WTC11 (cell line): ENCODE measurements at regions not wholly inside any gene's neighbourhood (a gene's known extent, or its start where the extent isn't known, plus 50 kb on each side); places are given as distances from the start of the nearest gene placed in this dataset.

ENCODE experiments used
- ATAC-seq: fragments of 200-7000 bp; cut with Tn5 transposase; 2 replicates; pipeline ENCODE4 v1.10.0; 2021; ENCODE audit warnings: mild to moderate bottlenecking, moderate library complexity
- CTCF ChIA-PET: fragments of 300-600 bp; sonication (Branson Sonifier 250); formaldehyde crosslinking; loops from one replicate; lab custom pipeline; 2021; ENCODE audit warnings: antibody characterized with exemption; lab: Charles Lee
- POLR2A ChIA-PET: fragments of 350-600 bp; sonication (Branson Sonifier 250); formaldehyde crosslinking; loops from one replicate; lab custom pipeline; 2021; ENCODE audit warnings: antibody characterized with exemption; lab: Charles Lee
- DNase-seq: peaks from one replicate; pipeline ENCODE4 v3.0.0; 2021; ENCODE audit warnings: low spot score
- H3K27ac Mint-ChIP-seq: 2 replicates; pipeline ENCODE4 v1.8.0; 2021; ENCODE audit warnings: mixed read lengths
- H3K27me3 Mint-ChIP-seq: 2 replicates; pipeline ENCODE4 v1.8.0; 2021; ENCODE audit warnings: low read depth, mild to moderate bottlenecking, moderate library complexity, mixed read lengths
- H3K36me3 Mint-ChIP-seq: 2 replicates; pipeline ENCODE4 v1.8.0; 2021; ENCODE audit warnings: mixed read lengths
- H3K4me1 Mint-ChIP-seq: 2 replicates; pipeline ENCODE4 v1.8.0; 2022; ENCODE audit warnings: mixed read lengths
- H3K4me3 Mint-ChIP-seq: 2 replicates; pipeline ENCODE4 v1.8.0; 2021; ENCODE audit warnings: mild to moderate bottlenecking, moderate library complexity, mixed read lengths
- H3K9me3 Mint-ChIP-seq: 2 replicates; pipeline ENCODE4 v1.8.0; 2021; ENCODE audit warnings: mixed read lengths
- ATF1 ChIP-seq: sonication (generic); formaldehyde crosslinking; IDR thresholded peaks from 2 replicates; pipeline ENCODE4 v1.8.1; 2023; ENCODE audit warnings: mild to moderate bottlenecking, moderate library complexity, missing genetic modification reagents
- CDX4 ChIP-seq: fragments of 250-450 bp; sonication (Bioruptor Pico); IDR thresholded peaks from 2 replicates; pipeline ENCODE4 v1.9.0; 2021; ENCODE audit warnings: moderate library complexity, mild to moderate bottlenecking, inconsistent platforms, borderline replicate concordance
- ESRRA ChIP-seq: sonication (generic); formaldehyde crosslinking; IDR thresholded peaks from 2 replicates; pipeline ENCODE4 v1.8.1; 2022; ENCODE audit warnings: mild to moderate bottlenecking, missing genetic modification reagents, borderline replicate concordance
- FOXK1 ChIP-seq: sonication (generic); formaldehyde crosslinking; IDR thresholded peaks from 2 replicates; pipeline ENCODE4 v1.8.0; 2022; ENCODE audit warnings: mild to moderate bottlenecking, moderate library complexity, missing genetic modification reagents
- FOXP1 ChIP-seq: sonication (generic); formaldehyde crosslinking; IDR thresholded peaks from 2 replicates; pipeline ENCODE4 v1.8.0; 2022; ENCODE audit warnings: missing genetic modification reagents, mild to moderate bottlenecking, moderate library complexity, borderline replicate concordance
- GABPB1 ChIP-seq: sonication (generic); formaldehyde crosslinking; IDR thresholded peaks from 2 replicates; pipeline ENCODE4 v1.8.1; 2023; ENCODE audit warnings: mild to moderate bottlenecking, missing genetic modification reagents
- GTF2I ChIP-seq: fragments of 250-450 bp; sonication (Bioruptor Pico); conservative IDR thresholded peaks from 2 replicates; pipeline ENCODE4 v1.4.0; 2021; ENCODE audit warnings: mild to moderate bottlenecking
- MXD4 ChIP-seq: fragments of 250-450 bp; sonication (Bioruptor Pico); IDR thresholded peaks from 2 replicates; pipeline ENCODE4 v1.8.0; 2021; ENCODE audit warnings: mild to moderate bottlenecking, moderate library complexity, borderline replicate concordance
- MYBL2 ChIP-seq: sonication (generic); formaldehyde crosslinking; IDR thresholded peaks from 2 replicates; pipeline ENCODE4 v1.8.1; 2023; ENCODE audit warnings: mild to moderate bottlenecking, moderate library complexity, missing genetic modification reagents
- NFYB ChIP-seq: sonication (generic); formaldehyde crosslinking; conservative IDR thresholded peaks from 2 replicates; pipeline ENCODE4 v1.8.0; 2022; ENCODE audit warnings: low read depth, missing genetic modification reagents
- NR1H2 ChIP-seq: sonication (generic); formaldehyde crosslinking; IDR thresholded peaks from 2 replicates; pipeline ENCODE4 v1.9.0; 2021; ENCODE audit warnings: mild to moderate bottlenecking, moderate library complexity, missing genetic modification reagents
- NR2C2 ChIP-seq: sonication (generic); formaldehyde crosslinking; IDR thresholded peaks from 2 replicates; pipeline ENCODE4 v1.8.0; 2022; ENCODE audit warnings: mild to moderate bottlenecking, missing genetic modification reagents
- NR3C1 ChIP-seq: sonication (generic); formaldehyde crosslinking; conservative IDR thresholded peaks from 2 replicates; pipeline ENCODE4 v1.8.1; 2023; ENCODE audit warnings: low read depth, mild to moderate bottlenecking, missing genetic modification reagents
- RELA ChIP-seq: sonication (generic); formaldehyde crosslinking; IDR thresholded peaks from 2 replicates; pipeline ENCODE4 v1.8.1; 2022; ENCODE audit warnings: missing genetic modification reagents, mild to moderate bottlenecking, borderline replicate concordance
- SMAD3 ChIP-seq: sonication (generic); formaldehyde crosslinking; IDR thresholded peaks from 2 replicates; pipeline ENCODE4 v1.8.0; 2022; ENCODE audit warnings: missing genetic modification reagents, mild to moderate bottlenecking, borderline replicate concordance
- SMAD4 ChIP-seq: sonication (generic); formaldehyde crosslinking; IDR thresholded peaks from 2 replicates; pipeline ENCODE4 v1.8.0; 2022; ENCODE audit warnings: mild to moderate bottlenecking, missing genetic modification reagents
- SP1 ChIP-seq: sonication (generic); formaldehyde crosslinking; conservative IDR thresholded peaks from 2 replicates; pipeline ENCODE4 v1.8.1; 2022; ENCODE audit warnings: missing genetic modification reagents
- STAT6 ChIP-seq: sonication (generic); formaldehyde crosslinking; conservative IDR thresholded peaks from 2 replicates; pipeline ENCODE4 v1.8.1; 2023; ENCODE audit warnings: mild to moderate bottlenecking, low read depth, missing genetic modification reagents, moderate library complexity
- TCF7 ChIP-seq: sonication (generic); formaldehyde crosslinking; IDR thresholded peaks from 2 replicates; pipeline ENCODE4 v1.8.0; 2022; ENCODE audit warnings: mild to moderate bottlenecking, low read depth, missing genetic modification reagents, moderate library complexity
- TEAD1 ChIP-seq: sonication (generic); formaldehyde crosslinking; IDR thresholded peaks from 2 replicates; pipeline ENCODE4 v1.8.0; 2022; ENCODE audit warnings: mild to moderate bottlenecking, missing genetic modification reagents
- ZNF219 ChIP-seq: sonication (generic); formaldehyde crosslinking; IDR thresholded peaks from 2 replicates; pipeline ENCODE4 v1.8.0; 2023; ENCODE audit warnings: missing genetic modification reagents, mild to moderate bottlenecking, borderline replicate concordance
- ZNF232 ChIP-seq: sonication (generic); formaldehyde crosslinking; IDR thresholded peaks from 2 replicates; pipeline ENCODE4 v1.8.0; 2022; ENCODE audit warnings: mild to moderate bottlenecking, missing genetic modification reagents
- ZNF263 ChIP-seq: sonication (generic); formaldehyde crosslinking; IDR thresholded peaks from 2 replicates; pipeline ENCODE4 v1.8.1; 2022; ENCODE audit warnings: low read depth, mild to moderate bottlenecking, moderate library complexity, missing genetic modification reagents
- TF ChIP-seq, protein P1 (sequence below): sonication (generic); formaldehyde crosslinking; IDR thresholded peaks from 2 replicates; pipeline ENCODE4 v1.8.0; 2022; ENCODE audit warnings: mild to moderate bottlenecking, missing genetic modification reagents
- TF ChIP-seq, protein P2 (sequence below): sonication (generic); formaldehyde crosslinking; IDR thresholded peaks from 2 replicates; pipeline ENCODE4 v1.8.1; 2022; ENCODE audit warnings: low read depth, missing genetic modification reagents, borderline replicate concordance
- TF ChIP-seq, protein P3 (sequence below): sonication (generic); formaldehyde crosslinking; IDR thresholded peaks from 2 replicates; pipeline ENCODE4 v1.8.1; 2022; ENCODE audit warnings: low read depth, mild to moderate bottlenecking, moderate library complexity, missing genetic modification reagents, borderline replicate concordance

DNA sequence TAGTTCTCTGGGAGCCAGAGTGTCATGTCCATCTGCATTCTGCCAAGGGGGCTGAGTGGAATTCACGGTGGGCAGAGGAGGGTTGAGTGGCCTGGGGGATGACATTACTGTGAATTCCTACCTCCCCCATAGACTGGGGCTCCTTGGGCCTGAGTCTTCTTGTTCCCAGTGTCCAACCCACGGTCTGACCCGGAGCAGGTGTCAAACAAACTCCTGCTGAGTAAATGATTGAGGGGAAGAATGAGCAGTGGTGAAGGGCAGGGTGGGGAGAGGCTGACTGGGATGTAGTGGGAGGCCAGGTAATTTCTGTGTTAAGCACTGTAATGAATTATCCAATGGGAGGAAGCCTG is 597.6 kb downstream of the MATN1 start:
- Mint-ChIP-seq H3K4me3 (no peak overlapping the region), H3K4me1 (peaks cover 3% of the 10 kb centered on the region; the same call in 1 of the 2 replicates), H3K36me3 (no peaks in the 10 kb centered on the region), H3K9me3 (peaks cover 13% of the 10 kb centered on the region; the same call in 1 of the 2 replicates)
- ChIA-PET CTCF (no interaction called here), POLR2A (no interaction called here)
- no peak for DNase-seq
- no peak for TF ChIP-seq GTF2I (CRISPR knock-in tag)
- TF ChIP-seq, protein P1, sequence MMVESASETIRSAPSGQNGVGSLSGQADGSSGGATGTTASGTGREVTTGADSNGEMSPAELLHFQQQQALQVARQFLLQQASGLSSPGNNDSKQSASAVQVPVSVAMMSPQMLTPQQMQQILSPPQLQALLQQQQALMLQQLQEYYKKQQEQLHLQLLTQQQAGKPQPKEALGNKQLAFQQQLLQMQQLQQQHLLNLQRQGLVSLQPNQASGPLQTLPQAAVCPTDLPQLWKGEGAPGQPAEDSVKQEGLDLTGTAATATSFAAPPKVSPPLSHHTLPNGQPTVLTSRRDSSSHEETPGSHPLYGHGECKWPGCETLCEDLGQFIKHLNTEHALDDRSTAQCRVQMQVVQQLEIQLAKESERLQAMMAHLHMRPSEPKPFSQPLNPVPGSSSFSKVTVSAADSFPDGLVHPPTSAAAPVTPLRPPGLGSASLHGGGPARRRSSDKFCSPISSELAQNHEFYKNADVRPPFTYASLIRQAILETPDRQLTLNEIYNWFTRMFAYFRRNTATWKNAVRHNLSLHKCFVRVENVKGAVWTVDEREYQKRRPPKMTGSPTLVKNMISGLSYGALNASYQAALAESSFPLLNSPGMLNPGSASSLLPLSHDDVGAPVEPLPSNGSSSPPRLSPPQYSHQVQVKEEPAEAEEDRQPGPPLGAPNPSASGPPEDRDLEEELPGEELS (CRISPR knock-in tag), result no peak
- no peak for TF ChIP-seq ZNF263
- no peak for TF ChIP-seq MXD4 (CRISPR knock-in tag)
- TF ChIP-seq SMAD3 (CRISPR knock-in tag), result no peak
- no peak for TF ChIP-seq STAT6 (CRISPR knock-in tag)
- TF ChIP-seq FOXP1 (CRISPR knock-in tag), result no peak
- TF ChIP-seq ESRRA (CRISPR knock-in tag), result no peak
- no peak for TF ChIP-seq NR1H2 (CRISPR knock-in tag)
- TF ChIP-seq, protein P2, sequence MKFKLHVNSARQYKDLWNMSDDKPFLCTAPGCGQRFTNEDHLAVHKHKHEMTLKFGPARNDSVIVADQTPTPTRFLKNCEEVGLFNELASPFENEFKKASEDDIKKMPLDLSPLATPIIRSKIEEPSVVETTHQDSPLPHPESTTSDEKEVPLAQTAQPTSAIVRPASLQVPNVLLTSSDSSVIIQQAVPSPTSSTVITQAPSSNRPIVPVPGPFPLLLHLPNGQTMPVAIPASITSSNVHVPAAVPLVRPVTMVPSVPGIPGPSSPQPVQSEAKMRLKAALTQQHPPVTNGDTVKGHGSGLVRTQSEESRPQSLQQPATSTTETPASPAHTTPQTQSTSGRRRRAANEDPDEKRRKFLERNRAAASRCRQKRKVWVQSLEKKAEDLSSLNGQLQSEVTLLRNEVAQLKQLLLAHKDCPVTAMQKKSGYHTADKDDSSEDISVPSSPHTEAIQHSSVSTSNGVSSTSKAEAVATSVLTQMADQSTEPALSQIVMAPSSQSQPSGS, result no peak
- TF ChIP-seq FOXK1 (CRISPR knock-in tag), result no peak
- TF ChIP-seq MYBL2, result no peak
- no peak for TF ChIP-seq CDX4 (CRISPR knock-in tag)
- no peak for TF ChIP-seq GABPB1 (CRISPR knock-in tag)
- TF ChIP-seq NR3C1, result no peak
- TF ChIP-seq TEAD1 (CRISPR knock-in tag), result no peak
- TF ChIP-seq ZNF219 (CRISPR knock-in tag), result no peak
- no peak for TF ChIP-seq TCF7 (CRISPR knock-in tag)
- TF ChIP-seq, all 79 proteins: peak for 0
- ATAC-seq, result no peak
- Mint-ChIP-seq H3K27ac (no peak overlapping the region), H3K27me3 (no peaks in the 10 kb centered on the region)

DNA sequence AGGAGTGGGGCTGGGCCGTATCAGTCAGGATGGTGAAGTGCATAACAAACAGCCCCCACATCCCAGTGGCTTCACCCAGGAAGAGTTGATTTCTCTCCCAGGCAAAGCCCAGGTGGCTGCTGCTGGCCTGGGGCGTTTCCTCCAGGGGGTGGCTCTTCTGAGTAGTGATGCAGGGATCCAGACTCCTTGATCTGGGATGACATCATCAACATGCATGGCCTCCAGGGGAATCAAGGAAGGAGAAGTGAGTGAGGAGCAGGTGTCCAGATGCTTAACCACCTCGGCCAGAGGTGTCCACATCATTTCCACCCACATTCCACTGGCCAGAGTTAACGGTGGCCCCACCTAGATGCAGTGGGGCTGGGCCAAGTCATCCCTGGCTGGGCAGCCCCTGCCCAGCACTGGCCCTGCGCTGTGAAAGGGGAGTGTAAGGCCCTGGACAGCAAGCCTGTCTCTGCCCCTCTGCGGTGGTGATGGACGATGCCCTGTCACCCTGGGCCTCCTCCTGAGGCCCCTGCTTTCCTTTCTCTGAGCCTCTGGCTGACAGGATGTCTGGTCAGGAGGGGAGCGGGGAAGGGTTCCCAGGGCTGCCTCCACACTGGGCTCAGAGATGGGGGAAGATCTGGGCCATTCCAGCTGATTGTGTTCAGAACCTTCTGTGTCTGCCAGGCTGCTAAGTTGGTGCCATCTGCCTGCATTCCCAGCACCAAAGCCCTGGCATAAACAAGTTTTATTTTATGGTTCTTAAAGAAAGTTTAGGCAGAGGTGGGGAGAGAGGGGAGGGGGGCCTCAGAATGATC is 598.2 kb downstream of the MATN1 start:
- no peak for DNase-seq
- TF ChIP-seq, protein P3, sequence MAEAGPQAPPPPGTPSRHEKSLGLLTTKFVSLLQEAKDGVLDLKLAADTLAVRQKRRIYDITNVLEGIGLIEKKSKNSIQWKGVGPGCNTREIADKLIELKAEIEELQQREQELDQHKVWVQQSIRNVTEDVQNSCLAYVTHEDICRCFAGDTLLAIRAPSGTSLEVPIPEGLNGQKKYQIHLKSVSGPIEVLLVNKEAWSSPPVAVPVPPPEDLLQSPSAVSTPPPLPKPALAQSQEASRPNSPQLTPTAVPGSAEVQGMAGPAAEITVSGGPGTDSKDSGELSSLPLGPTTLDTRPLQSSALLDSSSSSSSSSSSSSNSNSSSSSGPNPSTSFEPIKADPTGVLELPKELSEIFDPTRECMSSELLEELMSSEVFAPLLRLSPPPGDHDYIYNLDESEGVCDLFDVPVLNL, result no peak
- TF ChIP-seq SP1 (CRISPR knock-in tag), result no peak
- no peak for TF ChIP-seq NR2C2 (CRISPR knock-in tag)
- no peak for TF ChIP-seq RELA (CRISPR knock-in tag)
- TF ChIP-seq ZNF232 (CRISPR knock-in tag), result no peak
- no peak for TF ChIP-seq GTF2I (CRISPR knock-in tag)
- TF ChIP-seq NFYB (CRISPR knock-in tag), result no peak
- TF ChIP-seq ATF1 (CRISPR knock-in tag), result no peak
- TF ChIP-seq SMAD4 (CRISPR knock-in tag), result no peak
- no peak for TF ChIP-seq STAT6 (CRISPR knock-in tag)

More for the DNA sequence above, 598.2 kb downstream of the MATN1 start:
- ChIA-PET CTCF (no interaction called here), POLR2A (no interaction called here)
- no peak for ATAC-seq
- H3K9me3 Mint-ChIP-seq, result peaks cover 13% of the 10 kb centered on the region; the same call in 1 of the 2 replicates
- peaks cover 3% of the 10 kb centered on the region; the same call in 1 of the 2 replicates for H3K4me1 Mint-ChIP-seq
- no peaks in the 10 kb centered on the region for H3K36me3 Mint-ChIP-seq
- no peak overlapping the region for H3K4me3 Mint-ChIP-seq
- no peak overlapping the region for H3K27ac Mint-ChIP-seq
- H3K27me3 Mint-ChIP-seq, result no peaks in the 10 kb centered on the region
